ENCODE measurements at regions not wholly inside any gene's neighbourhood (a gene's known extent, or its start where the extent isn't known, plus 50 kb on each side); places are given as distances from the start of the nearest gene placed in this dataset.

DNA sequence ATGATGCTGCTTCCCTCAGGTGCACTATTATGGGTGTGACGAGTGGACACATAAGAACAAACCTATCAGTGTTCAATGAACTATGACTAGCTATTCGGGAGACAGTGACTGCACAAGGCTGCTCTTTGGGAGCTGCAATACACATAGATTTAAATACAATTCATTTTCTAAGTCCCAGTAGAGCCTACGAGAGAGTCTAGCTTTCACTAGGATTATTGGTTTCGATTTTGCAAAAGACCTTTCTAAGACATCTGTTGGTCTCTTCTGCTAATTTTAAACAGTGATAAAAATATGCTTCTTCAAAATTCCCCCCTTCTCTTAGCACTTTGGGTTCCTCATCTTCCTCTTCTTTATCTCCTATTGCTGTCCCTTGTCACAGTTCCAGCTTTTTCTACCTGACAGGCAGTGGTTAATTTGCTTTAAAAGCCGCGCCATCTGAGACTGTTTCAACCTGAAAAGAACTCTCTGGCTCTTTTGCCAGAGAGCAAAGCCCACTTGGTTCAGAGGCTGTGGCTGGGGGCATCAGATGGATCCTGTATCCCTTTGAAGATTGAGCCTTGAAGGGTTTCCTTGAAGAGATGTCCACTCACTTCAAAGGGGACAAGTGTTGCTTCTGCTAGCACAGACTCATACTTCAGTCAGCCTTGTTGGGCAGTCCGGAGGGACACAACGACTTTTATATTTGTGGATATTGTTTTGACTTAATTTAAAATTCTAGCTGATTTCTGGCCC is 241.5 kb downstream of the MAN2A1 start:
- WGBS (ENCODE audit: insufficient coverage, insufficient replicate concordance, low lambda C conversion rate, missing lambda C conversion rate), result 41% methylated on average over 8 of the region's 8 CpGs
- RAD21 ChIA-PET (ENCODE audit: unreplicated experiment), result interaction anchor here (1.0 kb wide), 1 partner anchor 239 kb away, joined by 3 read pairs; no protein-coding TSS in a partner anchor
- no peak for DNase-seq (ENCODE audit: low read depth, low spot score)
- SMC1A ChIA-PET (ENCODE audit: uncharacterized antibody, unreplicated experiment), result no interaction called here
- Histone ChIP-seq H2AFZ (ENCODE audit: control insufficient read depth, low read depth, low read length) (no peak overlapping the region), H3K36me3 (ENCODE audit: control insufficient read depth in 2 of 2, insufficient read depth in 2 of 2, low read length in 1 of 2) (no peaks in the 10 kb centered on the region), H3K9ac (ENCODE audit: control insufficient read depth, insufficient read depth, low read length) (no peak overlapping the region), H3K79me2 (ENCODE audit: control insufficient read depth, insufficient read depth, low read length) (no peaks in the 10 kb centered on the region), H3K27ac (ENCODE audit: control insufficient read depth, insufficient read depth) (no peak overlapping the region), H3K9me3 (replicated peaks; ENCODE audit: control insufficient read depth, insufficient read depth, low read length) (no peaks in the 10 kb centered on the region; the same call in 2 of the 3 replicates), H3K4me3 (no peak overlapping the region), H3K4me2 (ENCODE audit: control insufficient read depth, insufficient read depth) (no peak overlapping the region), H3K4me1 (ENCODE audit: control insufficient read depth, insufficient read depth, low read length) (no peaks in the 10 kb centered on the region), H3K27me3 (replicated peaks in 1 of 2; ENCODE audit: control insufficient read depth in 2 of 2, insufficient read depth in 2 of 2, low read length in 1 of 2) (no peaks in the 10 kb centered on the region), H4K20me1 (ENCODE audit: control insufficient read depth, insufficient read depth) (no peaks in the 10 kb centered on the region)
- no peak for FAIRE-seq
- ATAC-seq, result no peak
- in situ Hi-C loops (cut with MboI) (no loop called here), intact Hi-C loops (cut with micrococcal nuclease; ENCODE audit: unreplicated experiment) (no loop called here)
- CTCF ChIA-PET, result no interaction called here
- BruUV-seq (replicated peaks), result no TSS peak
- TF ChIP-seq RAD51 (IDR thresholded peaks at IDR 0.05) (no peak), LARP7 (IDR thresholded peaks at IDR 0.05) (no peak), CBFB (IDR thresholded peaks at IDR 0.05; ENCODE audit: low read depth) (no peak), SIN3A (IDR thresholded peaks at IDR 0.05; ENCODE audit: low read depth, low read length) (no peak), SMC3 (IDR thresholded peaks at IDR 0.05; ENCODE audit: borderline replicate concordance, low read length) (no peak), CREM (IDR thresholded peaks at IDR 0.05; ENCODE audit: low read depth) (no peak), TARDBP (IDR thresholded peaks at IDR 0.05; ENCODE audit: borderline replicate concordance) (no peak)
- TF ChIP-seq, protein P1, sequence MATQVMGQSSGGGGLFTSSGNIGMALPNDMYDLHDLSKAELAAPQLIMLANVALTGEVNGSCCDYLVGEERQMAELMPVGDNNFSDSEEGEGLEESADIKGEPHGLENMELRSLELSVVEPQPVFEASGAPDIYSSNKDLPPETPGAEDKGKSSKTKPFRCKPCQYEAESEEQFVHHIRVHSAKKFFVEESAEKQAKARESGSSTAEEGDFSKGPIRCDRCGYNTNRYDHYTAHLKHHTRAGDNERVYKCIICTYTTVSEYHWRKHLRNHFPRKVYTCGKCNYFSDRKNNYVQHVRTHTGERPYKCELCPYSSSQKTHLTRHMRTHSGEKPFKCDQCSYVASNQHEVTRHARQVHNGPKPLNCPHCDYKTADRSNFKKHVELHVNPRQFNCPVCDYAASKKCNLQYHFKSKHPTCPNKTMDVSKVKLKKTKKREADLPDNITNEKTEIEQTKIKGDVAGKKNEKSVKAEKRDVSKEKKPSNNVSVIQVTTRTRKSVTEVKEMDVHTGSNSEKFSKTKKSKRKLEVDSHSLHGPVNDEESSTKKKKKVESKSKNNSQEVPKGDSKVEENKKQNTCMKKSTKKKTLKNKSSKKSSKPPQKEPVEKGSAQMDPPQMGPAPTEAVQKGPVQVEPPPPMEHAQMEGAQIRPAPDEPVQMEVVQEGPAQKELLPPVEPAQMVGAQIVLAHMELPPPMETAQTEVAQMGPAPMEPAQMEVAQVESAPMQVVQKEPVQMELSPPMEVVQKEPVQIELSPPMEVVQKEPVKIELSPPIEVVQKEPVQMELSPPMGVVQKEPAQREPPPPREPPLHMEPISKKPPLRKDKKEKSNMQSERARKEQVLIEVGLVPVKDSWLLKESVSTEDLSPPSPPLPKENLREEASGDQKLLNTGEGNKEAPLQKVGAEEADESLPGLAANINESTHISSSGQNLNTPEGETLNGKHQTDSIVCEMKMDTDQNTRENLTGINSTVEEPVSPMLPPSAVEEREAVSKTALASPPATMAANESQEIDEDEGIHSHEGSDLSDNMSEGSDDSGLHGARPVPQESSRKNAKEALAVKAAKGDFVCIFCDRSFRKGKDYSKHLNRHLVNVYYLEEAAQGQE (IDR thresholded peaks at IDR 0.05; ENCODE audit: low read depth, low read length), result no peak
- POLR2A ChIA-PET, result no interaction called here

Data from GM12878 (cell line).